K562 (cell line): ENCODE measurements at regions not wholly inside any gene's neighbourhood (a gene's known extent, or its start where the extent isn't known, plus 50 kb on each side); places are given as distances from the start of the nearest gene placed in this dataset.

Source experiments
- CTCF ChIP-seq, 3 experiments: IDR thresholded peaks in 2 of 3; conservative IDR thresholded peaks in 1 of 3; 2 replicates each; pipeline ENCODE4 v1.5.1; 2011 to 2012; ENCODE audit warnings: low read length in 3 of 3, mild to moderate bottlenecking in 3 of 3, control low read depth in 2 of 3, improper control_type of control experiment in 1 of 3, inconsistent platforms in 1 of 3, low read depth in 1 of 3, mixed read lengths in 1 of 3, moderate library complexity in 1 of 3; ENCODE audit not compliant: insufficient read depth in 2 of 3
- E2F6 ChIP-seq, 2 experiments: IDR thresholded peaks; 2 replicates each; pipeline ENCODE4 v1.6.1; 2011; ENCODE audit warnings: borderline replicate concordance in 1 of 2, control low read depth in 1 of 2, low read depth in 1 of 2, low read length in 1 of 2, mild to moderate bottlenecking in 1 of 2, mixed read lengths in 1 of 2, moderate library complexity in 1 of 2; ENCODE audit not compliant: insufficient read depth in 1 of 2, insufficient read length in 1 of 2, poor library complexity in 1 of 2, severe bottlenecking in 1 of 2; ENCODE audit errors: extremely low read depth in 1 of 2
- FOSL1 ChIP-seq: fragments of 200-800 bp; sonication (Bioruptor generic); conservative IDR thresholded peaks from 2 replicates; pipeline ENCODE4 v1.6.1; 2016; ENCODE audit warnings: missing genetic modification characterization, missing compliant biosample characterization
- FOXO4 ChIP-seq: fragments of 450-650 bp; formaldehyde crosslinking; IDR thresholded peaks from 2 replicates; pipeline ENCODE4 v1.4.0; 2020; ENCODE audit warnings: mild to moderate bottlenecking, moderate library complexity
- HMG20B ChIP-seq: fragments of 250-450 bp; sonication (Bioruptor Pico); IDR thresholded peaks from 2 replicates; pipeline ENCODE4 v1.5.0; 2021; ENCODE audit warnings: mild to moderate bottlenecking
- MAX ChIP-seq: sonication (generic); formaldehyde crosslinking; IDR thresholded peaks from 2 replicates; pipeline ENCODE4 v1.9.0; 2022; ENCODE audit warnings: mild to moderate bottlenecking, missing genetic modification reagents
- POLR2A ChIP-seq: fragments of 450-650 bp; conservative IDR thresholded peaks from 2 replicates; pipeline ENCODE4 v1.6.1; 2016
- POLR2AphosphoS5 ChIP-seq: IDR thresholded peaks from 2 replicates; pipeline ENCODE4 v1.6.1; 2011; ENCODE audit warnings: mild to moderate bottlenecking, low read depth, low read length, moderate library complexity; ENCODE audit not compliant: control insufficient read depth, insufficient read depth
- SETDB1 ChIP-seq: IDR thresholded peaks from one replicate; pipeline ENCODE4 v1.6.1; 2012; ENCODE audit warnings: low read length, control low read depth, inconsistent platforms
- TAF1 ChIP-seq: IDR thresholded peaks from 2 replicates; pipeline ENCODE4 v1.6.1; 2011; ENCODE audit warnings: mild to moderate bottlenecking, low read length, moderate library complexity; ENCODE audit not compliant: insufficient read depth, control insufficient read depth, severe bottlenecking; ENCODE audit errors: extremely low read depth
- ZHX1 ChIP-seq: fragments of 150-350 bp; conservative IDR thresholded peaks from 2 replicates; pipeline ENCODE4 v1.6.1; 2014; ENCODE audit warnings: low read length
- ZNF79 ChIP-seq: fragments of 250-450 bp; sonication (Bioruptor Pico); IDR thresholded peaks from 2 replicates; pipeline ENCODE4 v1.4.0; 2020; ENCODE audit warnings: low read depth, mild to moderate bottlenecking, moderate library complexity
- TF ChIP-seq, protein P1 (sequence below), 2 experiments: fragments of 450-650 bp in 1 of 2; sonication (generic) in 1 of 2; formaldehyde crosslinking in 1 of 2; IDR thresholded peaks in 1 of 2; conservative IDR thresholded peaks in 1 of 2; 2 replicates each; pipeline versions ENCODE4 v1.6.1 to v1.8.1; 2016 to 2023; ENCODE audit warnings: mild to moderate bottlenecking in 2 of 2, moderate library complexity in 2 of 2, inconsistent platforms in 1 of 2, missing genetic modification reagents in 1 of 2

DNA sequence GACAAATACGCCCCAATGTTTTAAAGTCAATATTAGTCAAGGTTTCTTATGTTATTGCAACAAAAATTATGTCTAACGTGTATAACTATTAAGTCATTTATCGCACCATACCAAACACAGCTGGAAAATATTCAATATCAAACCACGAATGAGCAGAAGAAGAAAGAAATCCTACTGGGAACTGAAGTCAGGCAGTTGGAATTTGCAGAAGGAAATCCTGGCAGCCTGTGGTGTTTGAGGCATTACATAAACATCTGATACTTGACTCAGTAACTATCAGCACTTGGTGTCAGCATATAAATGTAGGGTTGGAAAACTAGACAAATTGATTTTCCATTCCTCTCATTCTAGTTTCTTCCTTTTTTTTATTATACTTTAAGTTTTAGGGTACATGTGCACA, 83.4 kb upstream of the NUPR2 start:
- no peak for TF ChIP-seq FOXO4 (CRISPR knock-in tag)
- no peak for TF ChIP-seq SETDB1
- TF ChIP-seq FOSL1 (tag): no peak
- no peak for TF ChIP-seq POLR2A
- TF ChIP-seq POLR2AphosphoS5: no peak
- TF ChIP-seq, protein P1, sequence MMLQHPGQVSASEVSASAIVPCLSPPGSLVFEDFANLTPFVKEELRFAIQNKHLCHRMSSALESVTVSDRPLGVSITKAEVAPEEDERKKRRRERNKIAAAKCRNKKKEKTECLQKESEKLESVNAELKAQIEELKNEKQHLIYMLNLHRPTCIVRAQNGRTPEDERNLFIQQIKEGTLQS (IDR thresholded peaks at IDR 0.05): no peak
- TF ChIP-seq, protein P1 (CRISPR knock-in tag; conservative IDR thresholded peaks at IDR 0.05): no peak
- no peak for TF ChIP-seq MAX
- no peak for TF ChIP-seq CTCF (IDR thresholded peaks at IDR 0.05 in 2 of 3, conservative IDR thresholded peaks at IDR 0.05 in 1 of 3; ENCODE audit: insufficient read depth in 2 of 3, low read depth in 1 of 3, low read length in 3 of 3)
- TF ChIP-seq ZNF79 (CRISPR knock-in tag): no peak
- TF ChIP-seq TAF1: no peak
- no peak for TF ChIP-seq HMG20B (CRISPR knock-in tag)
- no peak for TF ChIP-seq E2F6 (IDR thresholded peaks at IDR 0.05; ENCODE audit: borderline replicate concordance in 1 of 2, extremely low read depth in 1 of 2, insufficient read depth in 1 of 2, insufficient read length in 1 of 2, low read depth in 1 of 2, low read length in 1 of 2, poor library complexity in 1 of 2, severe bottlenecking in 1 of 2)
- no peak for TF ChIP-seq ZHX1
